Jurkat, Clone E6-1 (cell line): ENCODE measurements at regions not wholly inside any gene's neighbourhood (a gene's known extent, or its start where the extent isn't known, plus 50 kb on each side); places are given as distances from the start of the nearest gene placed in this dataset.
"Not testable (repeated sequence)": the region's sequence is repeated elsewhere in the genome, so short reads cannot be mapped to it uniquely, and the experiment has no call there.

Source experiments
- DNase-seq: peaks from one replicate; pipeline ENCODE4 v3.0.0-alpha.2; 2011; ENCODE audit warnings: low read depth, low spot score
- H3K4me3 ChIP-seq: 2 replicates; pipeline ENCODE4 v1.5.1; 2011; ENCODE audit warnings: mild to moderate bottlenecking, low read length, control low read depth, moderate library complexity

DNA sequence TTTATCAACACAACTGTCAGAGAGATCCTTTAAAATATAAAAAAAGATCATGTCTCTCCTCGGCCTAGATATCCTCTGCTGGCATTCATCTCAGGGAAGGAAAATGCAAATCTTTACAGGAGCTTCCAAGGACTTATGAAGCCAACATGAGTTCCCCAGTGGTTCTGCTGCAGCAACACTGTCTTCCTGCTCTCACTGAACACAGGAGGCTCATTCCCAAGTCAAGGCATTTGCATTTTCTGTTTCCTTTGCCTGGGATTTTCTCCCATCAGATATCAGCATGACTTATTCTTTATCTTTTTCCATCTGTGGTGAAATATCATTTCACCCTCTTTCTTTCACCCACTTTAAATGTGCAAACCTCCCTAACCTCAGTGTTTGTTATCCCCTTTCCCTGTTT is 513.8 kb upstream of the ZP4 start:
- H3K4me3 ChIP-seq = no peak overlapping the region
- no peak for DNase-seq

DNA sequence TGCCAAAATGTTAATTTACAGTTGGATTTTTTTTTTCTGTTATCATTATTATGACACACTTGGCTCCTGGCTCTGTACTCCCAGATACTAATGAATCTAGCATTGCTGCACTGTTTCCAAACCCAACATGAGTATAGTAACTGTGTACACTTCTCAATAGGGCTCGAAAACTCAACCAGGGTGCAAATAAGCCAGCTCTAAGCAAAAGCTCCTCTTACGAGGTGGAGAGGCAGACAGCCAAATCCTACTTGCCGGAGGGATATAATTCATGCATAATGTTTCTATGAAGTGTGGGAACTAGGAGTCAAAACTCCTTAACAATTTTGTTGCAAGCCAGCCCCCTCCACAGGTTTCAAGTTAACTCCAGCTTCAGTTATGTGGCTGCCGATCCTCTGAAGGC is 510.4 kb upstream of the ZP4 start:
- DNase-seq = no peak
- H3K4me3 ChIP-seq = no peak overlapping the region

DNA sequence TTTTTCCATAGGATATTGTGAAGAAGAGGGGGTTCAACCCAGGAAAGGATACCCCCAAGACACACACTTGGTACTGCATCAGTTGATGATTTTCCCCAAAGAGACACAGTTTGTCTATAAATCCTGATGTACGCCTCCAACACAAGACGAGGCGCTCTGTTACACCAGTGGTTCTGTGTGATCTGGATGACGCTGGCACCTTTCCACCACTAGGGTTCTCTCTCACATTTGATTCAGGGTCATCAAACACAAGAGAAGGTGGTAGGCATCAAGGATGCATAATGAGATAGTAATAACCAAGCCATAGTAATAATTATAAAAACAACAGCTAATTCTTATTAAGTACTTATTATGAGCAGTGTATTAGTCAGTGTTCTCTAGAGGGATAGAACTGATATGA is 508.8 kb upstream of the ZP4 start:
- peak; percentile 3 for DNase-seq
- H3K4me3 ChIP-seq = no peak overlapping the region

DNA sequence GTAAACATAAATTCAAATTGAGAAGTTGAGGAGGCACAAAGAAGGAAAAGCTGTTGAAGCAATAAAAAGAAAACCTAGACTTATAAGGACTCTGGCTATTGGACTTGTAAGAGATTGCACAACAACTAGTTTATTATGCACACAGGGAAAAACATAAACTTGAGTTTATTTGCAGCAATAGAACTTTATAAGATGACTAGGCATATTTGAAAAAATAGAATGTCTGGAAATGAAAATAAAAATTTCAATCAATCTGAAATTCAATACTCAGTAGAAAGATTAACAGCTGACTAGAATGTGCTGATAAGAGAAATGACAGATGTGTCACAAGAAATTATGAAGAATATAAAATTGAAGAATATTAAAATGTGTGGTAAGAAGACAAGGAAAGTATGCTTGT is 505.4 kb upstream of the ZP4 start:
- no peak overlapping the region for H3K4me3 ChIP-seq
- no peak for DNase-seq

DNA sequence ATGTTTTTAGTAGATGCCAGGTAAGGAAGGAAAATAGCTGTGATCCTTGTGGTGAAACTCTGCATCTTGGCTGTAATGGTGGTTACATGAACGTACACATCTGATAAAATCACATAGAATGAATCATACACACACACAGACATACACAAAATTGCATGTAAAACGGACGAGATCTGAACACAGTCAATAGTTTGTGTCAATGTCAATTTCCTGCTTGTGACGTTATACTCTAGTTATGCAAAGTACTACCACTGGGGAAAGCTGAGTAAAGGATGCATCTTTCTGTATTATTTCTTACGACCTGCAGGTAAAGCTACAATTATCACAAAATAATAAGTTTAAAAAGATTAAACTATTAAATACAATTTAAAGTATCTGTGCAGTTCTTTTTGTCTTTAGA is 493.7 kb upstream of the ZP4 start:
- peak; percentile 3 for DNase-seq
- no peak overlapping the region for H3K4me3 ChIP-seq

DNA sequence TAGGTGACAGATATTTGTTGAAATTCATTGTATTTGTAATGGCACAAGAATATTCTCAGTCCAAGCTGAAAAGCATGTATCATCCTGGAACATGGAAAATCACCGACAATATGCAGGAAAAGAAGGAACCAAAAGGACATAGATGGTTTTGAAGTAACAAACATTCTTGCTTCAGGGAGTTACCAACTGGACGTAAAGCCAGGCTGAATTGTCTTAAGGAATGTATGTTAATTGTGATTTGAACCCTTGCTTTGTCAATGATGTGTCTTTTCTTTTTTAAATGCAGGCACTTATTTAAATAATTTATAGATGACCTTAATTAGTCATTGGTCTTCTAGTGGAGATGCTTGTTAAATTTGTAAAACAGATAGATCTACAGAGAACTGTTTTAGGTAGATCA is 489.4 kb upstream of the ZP4 start:
- no peak overlapping the region for H3K4me3 ChIP-seq
- no peak for DNase-seq

DNA sequence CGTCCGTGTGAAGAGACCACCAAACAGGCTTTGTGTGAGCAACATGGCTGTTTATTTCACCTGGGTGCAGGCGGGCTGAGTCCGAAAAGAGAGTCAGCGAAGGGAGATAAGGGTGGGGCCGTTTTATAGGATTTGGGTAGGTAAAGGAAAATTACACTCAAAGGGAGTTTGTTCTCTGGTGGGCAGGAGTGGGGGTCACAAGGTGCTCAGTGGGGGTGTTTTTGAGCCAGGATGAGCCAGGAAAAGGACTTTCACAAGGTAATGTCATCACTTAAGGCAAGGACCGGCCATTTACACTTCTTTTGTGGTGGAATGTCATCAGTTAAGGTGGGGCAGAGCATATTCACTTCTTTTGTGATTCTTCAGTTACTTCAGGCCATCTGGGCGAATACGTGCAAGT is 488.7 kb upstream of the ZP4 start:
- not testable (repeated sequence) for DNase-seq, H3K4me3 ChIP-seq

DNA sequence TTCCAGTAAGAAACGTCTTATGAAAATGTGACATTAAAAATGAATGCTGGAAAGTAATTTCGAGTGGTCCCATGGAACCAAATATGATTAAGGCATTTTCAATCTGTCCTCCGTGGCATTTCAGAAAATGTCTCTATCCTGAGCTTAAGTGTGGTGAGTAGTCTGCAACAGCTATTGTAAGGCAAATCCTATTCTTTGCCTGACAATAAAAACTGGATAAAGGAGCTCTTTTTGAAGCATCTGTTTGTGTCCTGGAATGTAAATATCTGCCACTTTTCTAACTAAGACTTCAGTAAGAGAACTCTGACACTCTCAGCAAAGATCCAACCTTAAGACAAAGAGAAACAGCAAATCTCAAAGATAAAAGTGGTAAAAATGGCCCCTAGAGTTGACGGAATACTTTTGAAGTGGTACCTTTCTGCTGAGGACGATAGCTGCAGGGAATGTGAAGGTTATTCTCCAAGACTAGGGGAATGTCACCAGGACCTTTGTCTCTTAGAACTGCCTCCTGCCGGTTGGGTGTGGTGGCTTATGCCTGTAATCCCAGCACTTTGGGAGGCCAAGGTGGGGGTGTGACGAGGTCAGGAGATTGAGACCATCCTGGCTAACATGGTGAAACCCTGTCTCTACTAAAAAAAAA is 486.7 kb upstream of the ZP4 start:
- H3K4me3 ChIP-seq = no peak overlapping the region
- no peak for DNase-seq

DNA sequence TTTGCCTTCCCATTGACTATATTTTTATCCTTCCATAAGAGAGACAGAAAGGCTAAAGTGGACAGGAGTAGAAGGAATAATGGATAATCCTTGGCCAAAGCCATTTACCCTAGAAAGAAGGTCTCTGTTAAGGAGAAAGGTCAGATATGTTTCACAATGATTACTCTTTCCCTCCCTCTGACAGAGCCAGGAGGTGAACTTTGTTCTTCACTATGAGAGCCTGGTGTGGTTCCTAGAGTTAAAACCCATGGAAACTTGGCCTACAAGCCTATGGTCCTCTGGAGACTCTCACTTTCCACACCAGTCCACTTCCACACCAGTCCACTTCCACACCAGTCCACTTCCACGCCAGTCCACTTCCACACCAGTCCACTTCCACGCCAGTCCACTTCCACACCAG is 479.9 kb upstream of the ZP4 start:
- DNase-seq = no peak

DNA sequence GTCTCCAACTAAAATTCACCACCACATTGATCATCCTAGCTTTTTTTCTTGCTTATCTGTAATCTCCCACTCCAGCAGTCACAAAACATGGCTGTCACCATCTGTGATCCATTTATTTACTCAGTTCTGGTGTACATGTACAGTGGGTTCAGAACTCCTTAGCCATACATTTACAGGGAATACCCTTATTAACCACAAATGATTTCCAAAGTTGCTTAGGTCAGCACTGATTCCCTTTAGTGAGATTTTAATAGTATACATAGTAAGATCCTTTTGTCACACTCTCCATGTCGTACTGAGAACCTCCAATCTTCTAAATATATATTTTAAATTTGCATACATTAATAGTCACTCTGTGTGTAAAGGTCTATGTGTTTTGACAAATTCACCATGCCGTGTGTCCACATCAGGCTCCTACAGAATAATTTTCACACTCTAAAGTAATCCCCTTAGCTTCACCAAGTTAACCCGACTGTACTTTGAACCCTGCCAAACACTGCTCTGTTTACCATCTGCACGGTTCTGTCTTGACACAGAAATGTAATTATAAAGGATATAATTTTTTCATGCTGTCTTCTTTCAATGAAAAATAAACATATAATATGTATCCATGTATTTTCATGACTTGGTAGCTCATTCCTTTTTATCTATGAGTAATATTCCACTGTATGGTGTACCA is 473.6 kb upstream of the ZP4 start:
- DNase-seq = no peak
- H3K4me3 ChIP-seq = no peak overlapping the region

More for the DNA sequence above, 479.9 kb upstream of the ZP4 start:
- no peak overlapping the region for H3K4me3 ChIP-seq

DNA sequence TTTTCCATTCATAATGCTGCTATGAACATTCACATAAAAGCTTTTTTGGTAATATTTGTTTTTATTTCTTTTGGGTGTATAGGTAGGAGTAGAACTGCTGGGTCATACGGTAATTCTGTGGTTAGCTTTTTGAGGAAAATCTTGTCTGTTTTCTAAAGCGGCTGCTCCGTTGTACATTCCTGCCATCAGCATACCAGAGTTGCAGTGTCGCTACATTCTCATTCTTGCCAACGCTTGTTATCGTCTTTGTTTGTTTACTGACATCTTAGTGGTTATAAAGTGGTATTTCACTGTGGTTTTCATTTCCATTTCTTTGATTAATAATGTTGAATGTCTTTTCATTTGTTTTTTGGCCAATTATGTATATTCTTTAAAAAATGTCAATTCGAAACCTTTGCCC is 469.8 kb upstream of the ZP4 start:
- no peak overlapping the region for H3K4me3 ChIP-seq
- no peak for DNase-seq

DNA sequence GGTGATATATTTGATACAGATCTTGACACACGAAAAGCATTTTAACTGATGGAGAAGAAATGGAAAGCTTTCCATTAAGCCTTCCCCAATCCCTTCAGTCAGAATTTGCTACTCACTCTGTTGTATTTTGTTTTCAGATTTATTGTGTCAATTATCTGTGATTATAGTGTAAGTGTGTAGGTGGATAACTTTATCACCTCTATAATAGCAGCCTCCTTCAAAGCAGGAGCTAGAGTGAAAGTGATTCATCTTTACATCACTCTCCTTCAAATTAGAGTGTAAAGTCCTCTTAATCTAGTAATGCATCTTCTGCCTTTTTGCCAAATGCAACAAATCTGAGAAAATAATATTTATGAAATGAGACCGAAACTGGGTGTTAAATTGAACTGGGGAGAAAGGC is 459.7 kb upstream of the ZP4 start:
- no peak for DNase-seq
- no peak overlapping the region for H3K4me3 ChIP-seq

DNA sequence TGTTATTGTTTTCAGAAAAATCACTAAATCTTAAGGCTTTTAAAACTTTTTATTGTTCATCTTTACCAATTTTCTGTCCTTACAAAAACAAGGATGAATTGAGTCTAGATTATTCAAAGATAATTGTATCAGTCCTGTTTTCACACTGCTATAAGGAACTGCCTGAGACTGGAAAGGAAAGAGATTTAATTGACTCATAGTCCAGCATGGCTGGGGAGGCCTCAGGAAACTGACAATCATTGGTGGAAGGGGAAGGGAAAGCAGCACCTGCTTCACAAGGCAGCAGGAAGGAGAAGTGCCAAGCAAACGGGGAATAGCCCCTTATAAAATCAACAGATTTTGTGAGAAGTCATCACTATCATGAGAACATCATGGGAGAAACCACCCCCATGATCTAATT is 455.6 kb upstream of the ZP4 start:
- no peak for DNase-seq
- H3K4me3 ChIP-seq = no peak overlapping the region

DNA sequence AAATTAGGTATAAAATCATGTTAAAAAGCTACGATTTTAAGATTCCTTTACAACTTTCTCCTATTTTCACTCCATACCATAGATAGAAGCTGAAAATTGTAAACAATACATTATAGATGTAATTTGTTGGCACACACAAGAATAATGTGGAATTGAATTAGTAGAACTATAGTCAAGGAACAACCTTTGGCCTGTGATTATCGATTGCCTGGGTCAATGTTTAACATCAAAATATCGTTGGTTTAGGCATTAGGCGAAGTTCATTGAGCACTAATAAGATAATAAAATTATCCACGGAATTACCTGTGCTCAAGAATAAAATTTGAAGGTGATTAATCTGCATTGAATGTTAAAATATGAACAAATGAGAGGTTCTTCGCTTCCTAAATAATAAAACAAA is 455.1 kb upstream of the ZP4 start:
- DNase-seq = no peak
- H3K4me3 ChIP-seq = no peak overlapping the region

DNA sequence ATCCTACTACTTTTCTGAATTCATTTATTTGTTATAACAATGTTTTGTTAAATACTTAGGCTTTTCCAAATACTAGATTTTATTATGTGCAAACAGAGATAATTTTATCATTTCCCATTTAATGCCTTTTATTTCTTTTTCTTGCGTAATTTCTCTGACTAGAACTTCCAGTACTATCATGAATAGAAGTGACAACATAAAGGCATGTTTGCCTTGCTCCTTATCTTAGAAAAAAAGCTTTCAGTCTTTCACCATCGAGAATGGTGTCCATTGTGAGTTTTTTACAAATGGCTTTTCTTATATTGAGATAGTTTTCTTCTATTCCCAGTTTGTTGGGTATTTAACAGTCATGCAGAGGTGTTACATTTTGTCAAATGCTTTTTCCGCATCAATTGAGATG is 453.1 kb upstream of the ZP4 start:
- H3K4me3 ChIP-seq = no peak overlapping the region
- no peak for DNase-seq

DNA sequence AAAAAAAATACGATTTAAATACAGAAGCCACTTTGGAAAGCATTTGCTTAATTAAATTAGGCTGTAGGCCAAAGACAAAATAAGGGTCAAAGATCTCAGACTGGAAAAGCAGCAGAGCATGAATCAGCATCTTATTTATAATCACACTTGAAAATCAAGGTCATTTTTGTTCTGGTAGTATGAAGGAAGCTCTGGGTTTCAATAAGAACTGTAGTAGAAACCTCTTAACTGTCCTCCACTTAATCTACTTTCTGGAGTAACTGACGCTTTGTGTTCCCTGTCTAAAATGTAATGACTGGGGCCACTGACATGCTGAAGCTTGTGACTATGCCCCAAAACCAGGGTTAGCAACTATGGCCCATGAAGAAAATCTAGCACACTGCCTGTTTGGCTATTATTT is 450.7 kb upstream of the ZP4 start:
- DNase-seq = no peak

DNA sequence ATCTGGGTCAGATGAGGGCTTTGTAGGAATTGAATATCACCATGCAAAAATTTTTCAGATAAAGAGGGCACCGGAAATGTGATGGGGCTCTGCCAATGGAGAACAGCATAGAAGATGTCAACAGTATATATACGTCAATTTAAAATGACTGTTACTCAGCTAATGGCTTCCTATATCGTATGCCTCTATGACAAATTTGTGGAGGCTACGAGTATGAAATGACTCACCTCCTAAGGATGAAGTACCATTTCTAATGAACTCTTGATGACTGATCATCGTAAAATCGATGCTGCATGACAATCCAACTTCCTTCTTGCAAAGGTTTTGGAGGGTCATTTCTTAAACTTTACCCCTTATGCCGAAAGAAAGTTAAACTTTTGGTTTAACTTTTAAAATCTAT is 450.3 kb upstream of the ZP4 start:
- DNase-seq = no peak
- no peak overlapping the region for H3K4me3 ChIP-seq

More for the DNA sequence above, 450.7 kb upstream of the ZP4 start:
- H3K4me3 ChIP-seq = no peak overlapping the region

DNA sequence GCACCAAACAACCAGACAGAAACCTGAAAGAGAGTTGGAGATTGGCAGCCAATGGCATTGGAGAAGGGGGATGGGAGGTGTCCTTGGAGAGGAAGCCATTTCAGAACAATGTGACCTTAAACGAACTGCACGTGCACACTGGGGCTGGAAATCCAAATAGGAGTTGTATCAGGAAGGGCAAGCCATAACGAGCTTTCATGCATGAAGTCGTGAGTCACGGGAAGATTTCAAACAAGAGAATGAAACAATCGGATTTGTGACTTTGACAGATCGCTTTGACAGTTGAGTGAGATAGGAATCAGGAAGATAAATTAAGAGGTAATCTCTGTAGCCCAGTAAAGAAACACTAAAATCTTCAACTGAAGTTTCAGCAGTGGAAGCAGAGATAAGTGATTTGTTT is 445.8 kb upstream of the ZP4 start:
- DNase-seq = no peak
- no peak overlapping the region for H3K4me3 ChIP-seq

DNA sequence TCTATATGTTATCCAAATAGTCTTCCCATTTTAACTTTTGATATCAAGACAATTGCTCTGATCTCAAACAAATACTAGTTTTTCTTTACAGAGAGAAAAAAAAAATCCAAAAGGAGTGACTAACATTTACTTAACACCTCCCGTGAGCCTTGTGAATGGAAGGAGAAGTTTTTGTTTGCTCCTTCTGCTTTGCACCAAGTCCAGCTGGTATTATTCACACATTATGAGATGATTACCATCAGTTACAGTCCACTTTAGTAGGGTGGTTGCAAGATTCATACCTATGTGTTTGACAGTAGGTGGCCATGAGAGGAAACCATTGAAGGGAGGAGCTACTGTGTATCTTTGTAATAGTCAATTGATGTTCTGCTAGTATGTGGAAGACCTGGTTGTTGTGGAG is 443.4 kb upstream of the ZP4 start:
- no peak overlapping the region for H3K4me3 ChIP-seq
- no peak for DNase-seq

DNA sequence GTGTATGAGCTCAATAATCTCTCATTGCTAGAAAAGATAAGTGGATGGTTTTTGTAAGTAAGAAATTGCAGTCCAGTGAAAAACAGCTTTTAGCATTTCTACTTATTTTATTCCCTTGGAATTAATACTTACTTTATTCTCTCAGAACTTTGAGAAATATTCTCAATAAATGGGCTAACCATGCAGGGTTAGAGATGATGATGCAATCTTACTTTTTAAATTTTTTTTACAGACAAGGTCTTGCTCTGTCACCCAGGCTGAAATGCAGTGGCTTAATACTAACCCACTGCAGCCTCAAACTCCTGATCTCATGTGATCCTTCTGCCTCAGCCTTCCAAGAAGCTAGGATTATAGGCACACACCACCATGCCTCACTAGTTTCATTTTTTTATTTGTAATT is 440.8 kb upstream of the ZP4 start:
- H3K4me3 ChIP-seq = no peak overlapping the region
- no peak for DNase-seq

DNA sequence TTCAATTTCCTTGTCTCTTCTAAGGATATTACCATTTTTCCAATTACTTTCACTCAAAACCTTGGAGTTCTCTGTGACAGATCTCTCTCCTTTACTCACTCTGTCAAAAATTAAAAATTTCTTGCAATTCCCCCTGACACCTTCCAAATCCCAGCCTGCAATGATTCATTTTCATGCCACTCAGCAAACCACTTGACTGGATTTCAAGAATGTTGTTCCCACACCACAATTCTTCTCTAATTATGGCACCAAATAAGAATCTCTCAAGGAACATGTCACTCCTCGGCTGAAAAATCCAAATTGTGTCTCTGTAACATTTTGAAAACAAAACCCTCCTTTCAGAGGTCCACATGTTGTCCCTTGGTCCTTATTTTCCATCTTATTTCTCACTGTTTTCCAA is 438.9 kb upstream of the ZP4 start:
- no peak for DNase-seq

More for the DNA sequence above, 438.9 kb upstream of the ZP4 start:
- no peak overlapping the region for H3K4me3 ChIP-seq
